ENCODE measurements at regions not wholly inside any gene's neighbourhood (a gene's known extent, or its start where the extent isn't known, plus 50 kb on each side); places are given as distances from the start of the nearest gene placed in this dataset.
"Not testable (repeated sequence)": the region's sequence is repeated elsewhere in the genome, so short reads cannot be mapped to it uniquely, and the experiment has no call there.

DNA sequence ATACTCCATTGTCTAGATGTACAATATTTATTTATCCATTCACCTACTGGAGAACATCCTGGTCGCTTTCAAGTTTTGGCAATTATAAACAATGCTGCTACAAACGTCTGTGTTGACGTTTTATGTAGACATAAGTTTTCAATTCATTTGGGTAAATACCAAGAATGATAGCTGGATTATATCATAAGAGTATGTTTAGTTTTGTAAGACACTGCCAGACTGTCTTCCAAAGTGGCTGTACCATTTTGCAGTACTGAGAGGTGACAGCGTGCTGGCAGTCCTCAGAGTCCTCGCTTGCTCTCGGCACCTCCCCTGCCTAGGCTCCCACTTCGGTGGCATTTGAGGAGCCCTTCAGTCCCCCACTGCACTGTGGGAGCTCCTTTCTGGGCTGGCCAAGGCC is 253.3 kb upstream of the INTU start:
- no peaks in the 10 kb centered on the region for H3K27me3 Mint-ChIP-seq (ENCODE audit: low read depth)
- H3K27ac Mint-ChIP-seq, result no peak overlapping the region
- H3K9me3 Mint-ChIP-seq, result peaks cover 7% of the 10 kb centered on the region
- H3K4me1 Mint-ChIP-seq, result no peaks in the 10 kb centered on the region
- H3K36me3 Mint-ChIP-seq, result no peaks in the 10 kb centered on the region
- no peak for DNase-seq (ENCODE audit: low spot score in 2 of 2, unreplicated experiment in 2 of 2)
- no peak overlapping the region for H3K4me3 Mint-ChIP-seq
- TF ChIP-seq, protein P1, sequence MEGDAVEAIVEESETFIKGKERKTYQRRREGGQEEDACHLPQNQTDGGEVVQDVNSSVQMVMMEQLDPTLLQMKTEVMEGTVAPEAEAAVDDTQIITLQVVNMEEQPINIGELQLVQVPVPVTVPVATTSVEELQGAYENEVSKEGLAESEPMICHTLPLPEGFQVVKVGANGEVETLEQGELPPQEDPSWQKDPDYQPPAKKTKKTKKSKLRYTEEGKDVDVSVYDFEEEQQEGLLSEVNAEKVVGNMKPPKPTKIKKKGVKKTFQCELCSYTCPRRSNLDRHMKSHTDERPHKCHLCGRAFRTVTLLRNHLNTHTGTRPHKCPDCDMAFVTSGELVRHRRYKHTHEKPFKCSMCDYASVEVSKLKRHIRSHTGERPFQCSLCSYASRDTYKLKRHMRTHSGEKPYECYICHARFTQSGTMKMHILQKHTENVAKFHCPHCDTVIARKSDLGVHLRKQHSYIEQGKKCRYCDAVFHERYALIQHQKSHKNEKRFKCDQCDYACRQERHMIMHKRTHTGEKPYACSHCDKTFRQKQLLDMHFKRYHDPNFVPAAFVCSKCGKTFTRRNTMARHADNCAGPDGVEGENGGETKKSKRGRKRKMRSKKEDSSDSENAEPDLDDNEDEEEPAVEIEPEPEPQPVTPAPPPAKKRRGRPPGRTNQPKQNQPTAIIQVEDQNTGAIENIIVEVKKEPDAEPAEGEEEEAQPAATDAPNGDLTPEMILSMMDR (IDR thresholded peaks at IDR 0.05; ENCODE audit: unreplicated experiment), result no peak

- H3K27me3 Mint-ChIP-seq (ENCODE audit: low read depth); H3K27ac Mint-ChIP-seq; H3K36me3 Mint-ChIP-seq; H3K9me3 Mint-ChIP-seq; DNase-seq (ENCODE audit: low spot score in 2 of 2, unreplicated experiment in 2 of 2); H3K4me3 Mint-ChIP-seq; H3K4me1 Mint-ChIP-seq: not testable (repeated sequence)
Measured at GRCh38 chr4:127379948-127380347, 252.8 kb upstream of the INTU start.

DNA sequence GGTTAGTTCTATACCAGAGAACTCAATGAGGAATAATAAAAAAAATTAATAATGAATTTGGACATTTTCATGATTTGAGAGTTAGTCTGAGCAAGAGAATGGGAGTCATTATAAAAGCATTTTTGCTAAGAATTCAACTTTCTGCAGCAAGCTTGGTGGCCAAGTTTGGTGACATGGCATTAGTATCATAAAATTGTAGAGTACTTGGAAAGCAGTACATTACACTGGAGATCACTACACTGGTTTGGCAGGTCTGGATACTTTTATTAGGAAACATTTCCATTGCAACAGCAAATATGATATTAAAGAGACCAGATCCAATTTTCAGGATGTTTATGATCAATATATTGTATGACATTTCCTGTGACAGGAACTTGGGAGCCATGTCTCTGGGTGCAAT is 249.1 kb upstream of the INTU start:
- H3K36me3 Mint-ChIP-seq, result no peaks in the 10 kb centered on the region
- peaks cover 7% of the 10 kb centered on the region for H3K9me3 Mint-ChIP-seq
- no peak overlapping the region for H3K4me3 Mint-ChIP-seq
- H3K4me1 Mint-ChIP-seq, result no peaks in the 10 kb centered on the region
- no peak overlapping the region for H3K27ac Mint-ChIP-seq
- H3K27me3 Mint-ChIP-seq (ENCODE audit: low read depth), result no peaks in the 10 kb centered on the region
- DNase-seq (ENCODE audit: low spot score in 2 of 2, unreplicated experiment in 2 of 2), result no peak
- TF ChIP-seq, protein P1 (IDR thresholded peaks at IDR 0.05; ENCODE audit: unreplicated experiment), result no peak

DNA sequence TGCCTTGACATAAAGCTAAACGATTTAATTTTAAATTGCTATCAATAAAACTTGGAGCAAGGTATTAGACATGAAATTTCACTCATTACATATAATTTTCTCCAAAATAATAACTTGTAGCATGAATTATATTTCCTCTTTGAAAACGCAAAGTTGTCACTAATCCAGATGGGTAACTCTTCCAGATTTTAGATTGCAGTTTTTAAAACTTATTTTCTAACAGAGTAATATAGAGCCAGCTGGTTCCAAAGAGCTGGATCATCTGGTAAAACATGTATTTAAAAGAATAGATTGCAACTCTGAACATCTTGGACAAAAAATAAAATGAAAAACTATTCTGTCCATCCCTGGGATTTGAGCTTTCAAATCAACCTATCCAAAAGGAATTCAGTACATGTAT is 238.2 kb upstream of the INTU start:
- Mint-ChIP-seq H3K4me1 (no peaks in the 10 kb centered on the region), H3K4me3 (no peak overlapping the region), H3K36me3 (no peaks in the 10 kb centered on the region), H3K9me3 (no peaks in the 10 kb centered on the region), H3K27ac (no peak overlapping the region), H3K27me3 (ENCODE audit: low read depth) (no peaks in the 10 kb centered on the region)
- DNase-seq (ENCODE audit: low spot score in 2 of 2, unreplicated experiment in 2 of 2), result no peak
- TF ChIP-seq, protein P1 (IDR thresholded peaks at IDR 0.05; ENCODE audit: unreplicated experiment), result no peak

DNA sequence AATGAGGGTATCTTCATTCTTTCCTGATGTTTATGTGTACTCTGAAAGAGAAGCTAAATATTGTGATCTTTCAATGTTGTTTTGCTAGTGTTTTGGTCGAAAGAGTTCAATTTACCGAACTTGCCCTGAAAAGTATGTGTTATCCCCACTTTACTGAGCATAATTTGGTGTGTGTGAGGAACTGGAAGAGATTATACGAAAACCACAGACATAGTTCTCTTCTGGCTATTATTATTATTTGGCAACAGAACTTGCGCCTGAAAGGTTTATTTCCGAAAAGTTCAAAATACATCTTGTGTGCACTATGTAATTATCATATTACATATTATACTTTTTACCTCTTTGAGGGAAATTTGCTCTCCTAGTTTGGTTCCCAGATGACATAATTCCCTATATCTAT is 232.5 kb upstream of the INTU start:
- H3K4me1 Mint-ChIP-seq, result peaks cover 10% of the 10 kb centered on the region
- H3K9me3 Mint-ChIP-seq, result no peaks in the 10 kb centered on the region
- no peak for DNase-seq (ENCODE audit: low spot score in 2 of 2, unreplicated experiment in 2 of 2)
- H3K36me3 Mint-ChIP-seq, result no peaks in the 10 kb centered on the region
- H3K4me3 Mint-ChIP-seq, result no peak overlapping the region
- TF ChIP-seq, protein P1 (IDR thresholded peaks at IDR 0.05; ENCODE audit: unreplicated experiment), result no peak
- no peak overlapping the region for H3K27ac Mint-ChIP-seq
- H3K27me3 Mint-ChIP-seq (ENCODE audit: low read depth), result no peaks in the 10 kb centered on the region

GRCh38 chr4:127400731-127401346 is 231.9 kb upstream of the INTU start:
- DNase-seq (ENCODE audit: low spot score in 2 of 2, unreplicated experiment in 2 of 2), result peak in 1 of 2 experiments; percentile 57
- Mint-ChIP-seq H3K4me1 (peaks cover 10% of the 10 kb centered on the region), H3K27me3 (ENCODE audit: low read depth) (no peaks in the 10 kb centered on the region), H3K4me3 (no peak overlapping the region), H3K9me3 (peaks cover 4% of the 10 kb centered on the region), H3K36me3 (no peaks in the 10 kb centered on the region), H3K27ac (no peak overlapping the region)
- TF ChIP-seq, protein P1 (IDR thresholded peaks at IDR 0.05; ENCODE audit: unreplicated experiment), result peak; percentile 34
